Activated naive CD8-positive, alpha-beta T cell treated with anti-CD3 and anti-CD28 coated beads, Interleukin-2, amount 10 ng/mL, durations not matched to agents 7 days and 5 days (primary cell): ENCODE measurements at regions not wholly inside any gene's neighbourhood (a gene's known extent, or its start where the extent isn't known, plus 50 kb on each side); places are given as distances from the start of the nearest gene placed in this dataset.

Experiments used
- ATAC-seq: fragments of 150-1000 bp; cut with Tn5 transposase; one replicate; pipeline ENCODE4 v1.10.0; 2021; ENCODE audit warnings: low read depth, moderate library complexity
- POLR2A ChIA-PET: fragments of 350-600 bp; sonication (Branson Sonifier 250); formaldehyde crosslinking; loops from one replicate; lab custom pipeline; 2021; ENCODE audit warnings: antibody characterized with exemption; lab: Charles Lee
- DNase-seq: peaks from one replicate; pipeline ENCODE4 v3.0.0; 2021
- H3K27ac Mint-ChIP-seq: one replicate; pipeline ENCODE4 v1.8.0; 2022; ENCODE audit warnings: mild to moderate bottlenecking, mixed read lengths
- H3K27me3 Mint-ChIP-seq: one replicate; pipeline ENCODE4 v1.8.0; 2022; ENCODE audit warnings: mild to moderate bottlenecking, moderate library complexity, mixed read lengths
- H3K36me3 Mint-ChIP-seq: one replicate; pipeline ENCODE4 v1.8.0; 2021; ENCODE audit warnings: mild to moderate bottlenecking, mixed read lengths
- H3K4me1 Mint-ChIP-seq: one replicate; pipeline ENCODE4 v1.8.0; 2021; ENCODE audit warnings: mixed read lengths
- H3K4me3 Mint-ChIP-seq: one replicate; pipeline ENCODE4 v1.8.0; 2022; ENCODE audit warnings: mild to moderate bottlenecking, moderate library complexity, mixed read lengths
- H3K9me3 Mint-ChIP-seq: one replicate; pipeline ENCODE4 v1.8.0; 2021; ENCODE audit warnings: mixed read lengths

DNA sequence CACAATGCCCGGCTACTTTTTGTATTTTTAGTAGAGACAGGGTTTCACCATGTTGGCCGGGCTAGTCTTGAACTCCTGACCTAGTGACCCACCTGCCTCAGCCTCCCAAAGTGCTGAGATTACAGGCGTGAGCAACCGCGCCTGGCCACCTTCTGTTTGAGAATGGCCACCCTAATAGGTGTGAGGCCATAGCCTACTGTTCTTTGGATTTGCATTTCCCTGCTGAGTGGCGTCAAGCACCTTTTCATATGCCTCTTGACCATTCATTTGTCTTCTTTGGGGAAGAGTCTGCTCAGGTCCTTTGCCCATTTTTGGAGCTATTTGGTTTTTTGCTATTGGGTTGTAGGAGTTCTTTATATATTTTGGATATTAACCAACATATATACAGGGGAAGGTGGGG is 276.7 kb downstream of the PARN start:
- DNase-seq (no peak), ATAC-seq (no peak)
- Mint-ChIP-seq H3K4me1 (peaks cover 5% of the 10 kb centered on the region), H3K4me3 (no peak overlapping the region), H3K27ac (no peak overlapping the region), H3K36me3 (no peaks in the 10 kb centered on the region), H3K9me3 (no peaks in the 10 kb centered on the region), H3K27me3 (no peaks in the 10 kb centered on the region)
- POLR2A ChIA-PET, result no interaction called here

DNA sequence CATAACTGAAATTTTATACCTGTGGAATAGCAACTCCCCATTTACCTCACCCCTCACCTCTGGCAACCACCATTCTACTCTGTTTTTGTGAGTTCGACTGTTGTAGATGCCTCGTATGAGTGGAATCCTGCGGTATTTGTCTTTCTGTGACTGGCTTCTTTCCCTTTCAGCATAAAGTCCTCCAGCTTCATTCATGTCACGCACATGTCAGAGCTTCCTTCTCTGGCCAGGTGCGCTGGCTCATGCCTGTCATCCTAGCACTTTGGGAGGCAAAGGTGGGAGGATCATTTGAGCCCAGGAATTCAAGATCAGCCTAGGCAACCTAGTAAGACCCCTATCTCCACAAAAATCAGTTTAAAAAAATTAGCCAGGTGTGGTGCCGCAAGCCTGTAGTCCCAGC is 278.4 kb downstream of the PARN start:
- H3K27ac Mint-ChIP-seq, result no peak overlapping the region
- H3K27me3 Mint-ChIP-seq, result no peaks in the 10 kb centered on the region
- no peaks in the 10 kb centered on the region for H3K36me3 Mint-ChIP-seq
- POLR2A ChIA-PET, result no interaction called here
- ATAC-seq (no peak), DNase-seq (no peak)
- H3K9me3 Mint-ChIP-seq, result no peaks in the 10 kb centered on the region
- peaks cover 5% of the 10 kb centered on the region for H3K4me1 Mint-ChIP-seq
- no peak overlapping the region for H3K4me3 Mint-ChIP-seq

DNA sequence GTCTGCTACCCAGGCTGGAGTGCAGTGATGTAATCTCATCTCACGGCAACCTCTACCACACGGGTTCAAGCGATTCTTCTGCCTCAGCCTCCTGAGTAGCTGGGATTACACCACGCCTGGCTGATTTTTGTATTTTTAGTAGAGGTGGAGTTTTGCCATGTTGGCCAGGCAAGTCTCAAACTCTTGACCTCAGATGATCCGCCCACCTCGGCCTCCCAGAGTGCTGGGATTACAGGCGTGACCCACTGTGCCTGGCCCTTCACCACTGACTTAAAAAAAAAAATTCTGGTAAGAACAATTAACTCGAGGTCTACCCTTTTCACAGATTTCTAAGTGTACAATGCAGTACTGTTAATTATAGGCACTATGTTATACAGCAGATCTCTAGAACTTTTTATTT is 279.4 kb downstream of the PARN start:
- H3K9me3 Mint-ChIP-seq, result no peaks in the 10 kb centered on the region
- POLR2A ChIA-PET, result interaction anchor here (0.6 kb wide), 1 partner anchor 15 kb away, joined by 3 read pairs; no protein-coding TSS in a partner anchor
- H3K27ac Mint-ChIP-seq, result no peak overlapping the region
- H3K4me3 Mint-ChIP-seq, result no peak overlapping the region
- no peaks in the 10 kb centered on the region for H3K36me3 Mint-ChIP-seq
- ATAC-seq, result no peak
- peaks cover 5% of the 10 kb centered on the region for H3K4me1 Mint-ChIP-seq
- no peaks in the 10 kb centered on the region for H3K27me3 Mint-ChIP-seq
- no peak for DNase-seq

DNA sequence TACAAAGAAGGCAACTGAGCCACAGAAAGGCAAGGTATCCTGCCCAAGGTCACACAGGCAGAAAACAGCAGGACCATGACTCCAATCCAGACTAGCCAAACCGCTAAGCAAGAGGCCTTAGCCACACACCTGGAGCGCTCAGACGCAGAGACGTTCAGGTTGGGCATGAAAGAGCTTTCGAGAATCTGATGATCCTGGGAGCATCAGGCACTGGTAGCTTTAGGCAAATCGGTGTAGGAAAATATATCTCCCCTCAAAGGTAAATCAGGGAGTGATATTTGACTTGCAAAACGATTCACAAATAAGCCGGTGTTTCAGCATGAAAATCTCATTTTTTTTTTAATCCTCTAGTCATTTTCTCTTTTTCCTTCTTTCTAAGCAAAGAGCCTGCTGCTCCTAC is 279.0 kb downstream of the MRTFB start:
- Mint-ChIP-seq H3K27ac (no peak overlapping the region), H3K27me3 (no peaks in the 10 kb centered on the region), H3K36me3 (no peaks in the 10 kb centered on the region), H3K9me3 (no peaks in the 10 kb centered on the region), H3K4me1 (peaks cover 5% of the 10 kb centered on the region), H3K4me3 (no peak overlapping the region)
- ATAC-seq, result no peak
- POLR2A ChIA-PET, result interaction anchor here (0.6 kb wide), 1 partner anchor 14 kb away, joined by 3 read pairs; no protein-coding TSS in a partner anchor
- no peak for DNase-seq

DNA sequence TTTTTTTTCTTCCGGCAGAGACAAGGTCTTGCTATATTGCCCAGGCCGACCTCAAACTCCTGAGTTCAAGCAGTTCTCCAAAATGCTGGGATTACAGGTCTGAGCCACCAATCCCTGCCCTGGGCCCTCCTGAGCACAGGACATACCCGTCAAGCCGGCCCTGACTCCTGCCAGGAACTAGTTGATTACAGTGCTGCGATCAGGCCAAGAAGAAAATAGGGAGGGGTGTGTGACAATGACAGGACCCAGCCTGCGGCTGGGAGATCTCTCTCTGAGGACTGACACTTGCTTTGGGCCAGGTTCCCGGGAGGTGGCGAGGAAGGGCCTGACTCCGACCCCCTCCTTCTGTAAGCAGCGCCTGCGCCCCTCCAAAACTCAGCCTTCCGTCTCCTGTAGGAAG is 276.6 kb downstream of the MRTFB start:
- POLR2A ChIA-PET, result no interaction called here
- Mint-ChIP-seq H3K27me3 (no peaks in the 10 kb centered on the region), H3K4me3 (no peak overlapping the region), H3K27ac (no peak overlapping the region), H3K36me3 (no peaks in the 10 kb centered on the region), H3K9me3 (peaks cover 2% of the 10 kb centered on the region), H3K4me1 (no peaks in the 10 kb centered on the region)
- DNase-seq, result no peak
- no peak for ATAC-seq

DNA sequence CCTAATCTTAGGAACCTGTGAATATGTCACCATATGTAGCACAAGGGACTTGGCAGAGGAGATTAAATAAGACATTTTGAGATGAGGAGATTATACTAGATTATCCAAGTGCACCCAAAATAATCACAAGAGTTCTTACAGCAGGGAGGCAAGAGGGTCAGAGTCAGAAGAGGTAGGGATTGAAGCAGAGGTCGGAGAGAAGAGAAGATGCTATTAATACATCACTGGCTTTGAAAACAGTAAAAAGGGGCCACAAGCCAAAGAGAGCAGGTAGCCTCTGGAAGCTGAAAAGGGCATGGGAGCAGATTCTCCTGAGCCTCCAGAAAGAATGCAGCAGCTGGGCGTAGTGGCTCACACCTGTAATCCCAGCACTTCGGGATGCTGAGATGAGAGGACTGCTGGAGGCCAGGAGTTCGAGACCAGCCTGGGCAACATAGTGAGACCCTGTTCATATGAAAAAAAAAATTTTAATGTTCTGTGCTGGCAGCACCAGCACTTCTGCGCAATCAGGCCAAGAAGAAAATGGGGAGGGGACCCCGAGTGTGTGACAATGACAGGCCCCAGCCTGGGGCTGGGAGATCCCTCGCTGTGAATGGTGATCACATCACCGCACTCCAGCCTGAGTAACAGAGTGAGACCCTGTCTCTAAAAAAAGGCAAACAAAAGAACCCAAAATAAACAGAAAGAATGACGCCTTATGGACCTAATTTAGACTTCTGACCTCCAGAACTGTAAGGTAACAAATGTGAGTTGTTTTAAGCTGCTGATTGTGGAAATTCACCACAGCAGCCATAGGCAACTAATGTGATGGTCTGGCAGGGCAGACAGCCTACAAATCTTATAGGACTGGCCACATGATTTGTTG is 275.4 kb downstream of the MRTFB start:
- no peaks in the 10 kb centered on the region for H3K36me3 Mint-ChIP-seq
- H3K4me3 Mint-ChIP-seq, result no peak overlapping the region
- no peak overlapping the region for H3K27ac Mint-ChIP-seq
- H3K27me3 Mint-ChIP-seq, result peaks cover 2% of the 10 kb centered on the region
- ATAC-seq (no peak), DNase-seq (no peak)
- H3K9me3 Mint-ChIP-seq, result peaks cover 6% of the 10 kb centered on the region
- no peaks in the 10 kb centered on the region for H3K4me1 Mint-ChIP-seq
- POLR2A ChIA-PET, result no interaction called here

DNA sequence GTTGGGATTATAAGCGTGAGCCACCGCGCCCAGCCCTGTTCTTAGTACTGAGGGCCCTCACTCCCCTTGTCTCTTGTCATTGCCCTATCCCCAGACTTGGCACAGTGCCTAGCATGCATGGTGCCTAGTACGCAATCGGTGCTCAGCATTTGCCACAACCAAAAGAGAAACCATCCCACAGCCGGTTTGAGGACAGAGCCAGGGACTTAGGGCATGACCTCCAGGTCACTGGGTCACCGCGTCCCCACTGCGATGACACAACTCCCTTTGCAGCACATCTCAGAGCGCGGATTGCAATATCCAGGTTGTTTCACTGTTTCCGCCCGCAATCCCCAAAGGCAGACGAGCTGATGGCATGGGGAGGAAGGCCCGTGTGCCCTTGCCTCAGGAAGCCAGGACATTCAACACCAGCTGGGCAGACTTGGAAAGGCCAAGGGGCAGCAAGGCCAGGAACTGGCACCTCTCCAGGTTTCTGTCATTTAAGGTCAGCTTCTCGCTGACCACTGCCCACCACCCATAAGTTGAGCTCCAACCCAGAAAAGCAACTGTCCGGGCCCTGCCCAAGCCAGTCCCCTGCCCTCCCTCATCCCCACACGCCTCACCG is 274.5 kb downstream of the MRTFB start:
- Mint-ChIP-seq H3K9me3 (peaks cover 6% of the 10 kb centered on the region), H3K4me1 (no peaks in the 10 kb centered on the region), H3K4me3 (no peak overlapping the region), H3K27me3 (peaks cover 2% of the 10 kb centered on the region), H3K27ac (no peak overlapping the region), H3K36me3 (no peaks in the 10 kb centered on the region)
- no peak for DNase-seq
- POLR2A ChIA-PET, result no interaction called here
- no peak for ATAC-seq

DNA sequence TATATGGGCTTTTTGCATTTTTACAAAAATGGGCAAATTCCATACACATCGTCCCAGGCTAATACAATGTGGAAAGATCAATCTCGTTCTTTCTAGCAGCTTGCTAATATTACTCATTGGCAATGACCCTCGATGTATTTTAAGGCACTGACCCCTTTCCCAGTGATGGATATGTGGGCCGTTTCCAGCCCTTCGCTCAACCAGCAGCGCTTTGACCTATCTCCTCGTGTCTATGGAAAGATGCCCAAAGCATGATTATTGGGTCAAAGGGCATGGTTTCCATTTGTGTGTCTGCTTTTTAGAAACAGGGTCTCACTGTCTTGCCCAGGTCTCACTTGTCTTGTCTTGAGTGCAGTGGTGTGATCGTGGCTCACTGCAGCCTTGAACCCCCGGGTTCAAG is 273.8 kb downstream of the MRTFB start:
- peaks cover 7% of the 10 kb centered on the region for H3K9me3 Mint-ChIP-seq
- H3K36me3 Mint-ChIP-seq, result no peaks in the 10 kb centered on the region
- no peak overlapping the region for H3K27ac Mint-ChIP-seq
- DNase-seq (no peak), ATAC-seq (no peak)
- H3K4me1 Mint-ChIP-seq, result no peaks in the 10 kb centered on the region
- H3K27me3 Mint-ChIP-seq, result peaks cover 2% of the 10 kb centered on the region
- no peak overlapping the region for H3K4me3 Mint-ChIP-seq
- POLR2A ChIA-PET, result no interaction called here

DNA sequence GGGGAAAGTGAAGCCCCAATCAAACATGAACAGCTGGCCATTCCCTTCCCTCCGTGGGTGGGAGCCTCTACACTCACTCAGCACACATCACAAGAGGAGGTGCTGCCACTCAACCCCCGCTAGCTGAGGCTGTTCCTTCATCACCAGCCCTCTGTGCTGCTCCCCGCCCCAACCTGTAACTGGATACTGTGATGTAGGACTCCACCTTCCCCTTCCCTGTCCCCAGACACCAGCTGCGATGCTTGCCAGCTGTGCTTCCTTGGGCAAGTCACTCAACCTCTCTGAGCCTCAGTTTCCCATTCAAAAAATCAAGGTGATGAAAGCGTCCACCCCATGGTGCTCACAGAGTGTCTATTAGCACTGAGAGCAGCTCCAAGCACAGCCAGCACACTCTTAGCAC is 273.2 kb downstream of the MRTFB start:
- H3K27ac Mint-ChIP-seq, result no peak overlapping the region
- H3K4me3 Mint-ChIP-seq, result no peak overlapping the region
- POLR2A ChIA-PET, result no interaction called here
- ATAC-seq (no peak), DNase-seq (no peak)
- peaks cover 8% of the 10 kb centered on the region for H3K9me3 Mint-ChIP-seq
- H3K4me1 Mint-ChIP-seq, result no peaks in the 10 kb centered on the region
- no peaks in the 10 kb centered on the region for H3K36me3 Mint-ChIP-seq
- H3K27me3 Mint-ChIP-seq, result peaks cover 2% of the 10 kb centered on the region

DNA sequence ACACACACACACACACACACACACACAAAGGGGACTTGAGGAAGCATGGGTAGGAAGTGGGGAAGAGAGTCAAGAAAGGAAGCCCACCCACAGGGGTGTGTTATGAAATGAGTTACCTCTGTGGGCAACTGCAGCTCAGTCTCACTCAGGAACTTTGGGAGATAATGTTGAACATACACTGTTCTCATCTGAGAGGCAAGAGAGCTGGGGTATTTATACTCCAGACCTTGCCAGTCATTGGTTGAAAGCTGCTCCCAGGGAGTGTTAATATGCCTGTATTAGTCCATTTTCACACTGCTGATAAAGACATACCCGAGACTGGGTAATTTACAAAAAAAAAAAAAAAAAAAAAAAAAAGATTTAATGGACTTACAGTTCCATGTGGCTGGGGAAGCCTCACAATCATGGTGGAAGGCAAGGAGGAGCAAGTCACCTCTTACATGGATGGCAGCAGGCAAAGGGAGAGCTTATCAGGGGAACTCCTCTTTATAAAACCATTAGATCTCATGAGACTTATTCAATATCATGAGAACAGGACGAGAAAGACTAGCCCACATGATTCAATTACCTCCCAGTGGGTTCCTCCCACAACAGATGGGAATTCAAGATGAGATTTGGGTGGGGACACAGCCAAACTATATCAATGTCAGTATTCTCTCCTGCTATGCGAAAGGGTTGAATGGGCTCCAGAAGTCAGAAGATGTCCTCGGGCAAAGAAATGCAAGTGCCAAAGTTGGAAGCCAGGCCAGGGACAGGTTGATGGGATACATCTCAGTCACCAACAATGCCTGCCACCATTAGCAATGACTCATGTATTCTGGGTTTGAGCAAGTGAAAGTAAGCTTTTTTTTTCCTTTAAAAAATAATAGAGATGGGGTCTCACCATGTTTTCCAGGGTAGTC is 270.5 kb downstream of the MRTFB start:
- no peak overlapping the region for H3K4me3 Mint-ChIP-seq
- POLR2A ChIA-PET, result interaction anchor here (0.7 kb wide), 1 partner anchor 16 kb away, joined by 5 read pairs; no protein-coding TSS in a partner anchor
- H3K9me3 Mint-ChIP-seq, result peaks cover 8% of the 10 kb centered on the region
- H3K27ac Mint-ChIP-seq, result no peak overlapping the region
- peaks cover 2% of the 10 kb centered on the region for H3K27me3 Mint-ChIP-seq
- DNase-seq (no peak), ATAC-seq (no peak)
- H3K4me1 Mint-ChIP-seq, result no peaks in the 10 kb centered on the region
- H3K36me3 Mint-ChIP-seq, result no peaks in the 10 kb centered on the region

DNA sequence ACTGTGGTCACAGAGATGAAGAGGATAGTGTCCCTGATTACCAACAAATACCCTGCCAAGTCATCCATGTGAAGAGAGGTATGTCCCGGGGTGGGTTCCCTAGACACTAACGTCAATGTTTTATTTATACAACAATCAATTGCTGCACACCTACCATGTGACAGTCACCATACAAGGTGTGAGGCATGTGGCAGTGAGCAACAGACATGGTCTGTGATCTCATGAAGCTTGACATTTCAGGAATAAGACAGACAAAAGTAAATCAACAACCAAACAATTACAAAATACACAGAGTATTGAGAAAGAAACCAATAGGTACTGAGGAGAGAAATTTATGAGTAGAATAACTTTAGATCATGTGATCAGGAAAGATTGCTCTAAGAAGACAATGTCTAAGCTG is 268.6 kb downstream of the MRTFB start:
- Mint-ChIP-seq H3K27ac (no peak overlapping the region), H3K9me3 (peaks cover 8% of the 10 kb centered on the region), H3K4me3 (no peak overlapping the region), H3K36me3 (no peaks in the 10 kb centered on the region), H3K27me3 (peaks cover 2% of the 10 kb centered on the region), H3K4me1 (no peaks in the 10 kb centered on the region)
- ATAC-seq, result no peak
- POLR2A ChIA-PET, result no interaction called here
- DNase-seq, result no peak

DNA sequence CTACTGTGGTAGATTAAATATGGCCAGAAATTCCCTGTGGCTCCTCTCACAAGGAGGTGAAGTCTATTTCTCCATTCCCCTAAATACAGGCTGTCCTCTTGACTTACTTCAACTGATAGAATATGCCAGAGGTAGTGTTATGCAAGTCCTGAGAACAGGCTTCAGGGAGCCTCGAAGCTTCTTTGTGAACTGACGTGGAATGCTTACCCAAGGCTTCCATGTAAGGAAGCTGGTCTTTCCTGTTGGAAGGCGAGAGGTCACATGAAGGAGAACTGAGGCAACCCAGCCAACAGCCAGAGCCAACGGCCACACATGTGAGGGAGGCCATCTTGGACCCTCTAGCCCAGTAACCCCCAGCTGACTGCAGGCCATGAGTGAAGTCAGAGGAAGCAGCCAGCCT is 267.9 kb downstream of the MRTFB start:
- Mint-ChIP-seq H3K9me3 (peaks cover 8% of the 10 kb centered on the region), H3K27me3 (peaks cover 2% of the 10 kb centered on the region), H3K4me1 (no peaks in the 10 kb centered on the region), H3K27ac (no peak overlapping the region), H3K4me3 (no peak overlapping the region), H3K36me3 (no peaks in the 10 kb centered on the region)
- ATAC-seq, result no peak
- POLR2A ChIA-PET, result no interaction called here
- no peak for DNase-seq

DNA sequence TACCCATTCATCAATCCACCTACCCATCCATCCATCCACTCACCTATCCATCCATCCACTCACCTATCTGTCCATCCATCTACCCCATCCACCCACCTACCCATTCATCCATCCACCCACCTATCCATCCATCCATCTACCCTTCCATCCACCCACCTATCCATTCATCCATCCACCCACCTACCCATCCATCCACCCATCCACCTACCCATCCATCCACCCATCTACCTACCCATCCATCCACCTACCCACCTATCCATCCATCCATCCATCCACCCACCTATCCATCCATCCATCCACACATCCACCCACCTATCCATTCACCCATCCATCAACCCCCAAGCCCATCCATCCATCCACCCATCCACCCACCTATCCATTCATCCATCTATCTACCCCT is 267.1 kb downstream of the MRTFB start:
- DNase-seq (no peak), ATAC-seq (no peak)
- H3K27me3 Mint-ChIP-seq, result peaks cover 2% of the 10 kb centered on the region
- no peak overlapping the region for H3K27ac Mint-ChIP-seq
- no peak overlapping the region for H3K4me3 Mint-ChIP-seq
- peaks cover 8% of the 10 kb centered on the region for H3K9me3 Mint-ChIP-seq
- no peaks in the 10 kb centered on the region for H3K4me1 Mint-ChIP-seq
- POLR2A ChIA-PET, result no interaction called here
- H3K36me3 Mint-ChIP-seq, result no peaks in the 10 kb centered on the region
